NT2/D1 (cell line): ENCODE measurements at regions not wholly inside any gene's neighbourhood (a gene's known extent, or its start where the extent isn't known, plus 50 kb on each side); places are given as distances from the start of the nearest gene placed in this dataset.

Source experiments
- SUZ12 ChIP-seq: IDR thresholded peaks from 2 replicates; pipeline ENCODE4 v1.6.1; 2011; ENCODE audit not compliant: insufficient read length, insufficient read depth; ENCODE audit errors: extremely low read depth
- YY1 ChIP-seq: IDR thresholded peaks from 2 replicates; pipeline ENCODE4 v1.6.1; 2011; ENCODE audit not compliant: insufficient read length, insufficient read depth
- ZNF274 ChIP-seq: IDR thresholded peaks from 2 replicates; pipeline ENCODE4 v1.6.1; 2011; ENCODE audit warnings: mild to moderate bottlenecking, low read depth, low read length

GRCh38 chr21:40926238-40926637 lies 79.3 kb upstream of the DSCAM start:
- no peak for TF ChIP-seq SUZ12
- TF ChIP-seq ZNF274: no peak
- TF ChIP-seq YY1: no peak
